ENCODE measurements at regions not wholly inside any gene's neighbourhood (a gene's known extent, or its start where the extent isn't known, plus 50 kb on each side); places are given as distances from the start of the nearest gene placed in this dataset.

DNA sequence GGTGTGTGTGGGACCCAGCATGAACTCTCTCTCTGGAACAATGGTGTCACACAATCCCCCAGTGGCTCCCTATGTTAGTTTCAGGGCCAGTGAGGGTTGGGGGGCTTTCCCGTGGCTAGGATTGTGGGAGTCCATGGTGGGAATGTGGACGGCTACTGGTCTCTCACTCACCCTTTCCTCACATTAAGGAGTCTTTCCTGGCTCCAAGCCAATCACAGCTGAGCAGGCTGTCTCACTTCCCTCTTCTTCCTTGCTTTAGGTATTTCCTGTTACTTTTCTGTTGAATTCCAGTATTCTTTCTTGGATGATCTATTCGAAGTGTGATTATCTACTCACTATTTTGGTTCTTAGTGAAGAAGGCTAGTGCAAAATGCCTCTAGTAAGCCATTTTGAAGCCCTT is 324.4 kb upstream of the MPDZ start:
- no peak overlapping the region for H3K4me3 ChIP-seq (ENCODE audit: low read length)
- DNase-seq (ENCODE audit: low read depth), result no peak
- TF ChIP-seq, protein P1, sequence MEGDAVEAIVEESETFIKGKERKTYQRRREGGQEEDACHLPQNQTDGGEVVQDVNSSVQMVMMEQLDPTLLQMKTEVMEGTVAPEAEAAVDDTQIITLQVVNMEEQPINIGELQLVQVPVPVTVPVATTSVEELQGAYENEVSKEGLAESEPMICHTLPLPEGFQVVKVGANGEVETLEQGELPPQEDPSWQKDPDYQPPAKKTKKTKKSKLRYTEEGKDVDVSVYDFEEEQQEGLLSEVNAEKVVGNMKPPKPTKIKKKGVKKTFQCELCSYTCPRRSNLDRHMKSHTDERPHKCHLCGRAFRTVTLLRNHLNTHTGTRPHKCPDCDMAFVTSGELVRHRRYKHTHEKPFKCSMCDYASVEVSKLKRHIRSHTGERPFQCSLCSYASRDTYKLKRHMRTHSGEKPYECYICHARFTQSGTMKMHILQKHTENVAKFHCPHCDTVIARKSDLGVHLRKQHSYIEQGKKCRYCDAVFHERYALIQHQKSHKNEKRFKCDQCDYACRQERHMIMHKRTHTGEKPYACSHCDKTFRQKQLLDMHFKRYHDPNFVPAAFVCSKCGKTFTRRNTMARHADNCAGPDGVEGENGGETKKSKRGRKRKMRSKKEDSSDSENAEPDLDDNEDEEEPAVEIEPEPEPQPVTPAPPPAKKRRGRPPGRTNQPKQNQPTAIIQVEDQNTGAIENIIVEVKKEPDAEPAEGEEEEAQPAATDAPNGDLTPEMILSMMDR (conservative IDR thresholded peaks at IDR 0.05; ENCODE audit: low read depth, low read length), result no peak

DNA sequence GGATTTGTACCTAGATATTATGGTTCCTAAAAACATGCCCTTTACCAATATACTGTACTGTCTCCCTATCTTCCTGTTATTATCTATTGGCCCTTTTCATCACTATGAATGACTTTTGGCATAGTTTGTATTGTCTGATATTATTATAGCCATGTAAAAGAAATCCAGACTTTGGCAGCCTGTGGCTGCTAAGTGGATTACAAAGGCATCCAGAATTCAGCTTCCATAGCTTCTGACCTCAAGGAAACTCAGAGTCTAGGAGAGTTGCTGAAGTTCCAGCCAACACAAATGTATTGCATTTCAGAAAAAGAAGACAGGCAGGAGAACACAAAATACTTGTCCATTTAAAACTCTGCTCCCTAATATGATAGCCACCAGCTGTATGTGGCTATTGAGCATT is 319.2 kb upstream of the MPDZ start:
- TF ChIP-seq, protein P1 (conservative IDR thresholded peaks at IDR 0.05; ENCODE audit: low read depth, low read length), result no peak
- peak; percentile 5 for DNase-seq (ENCODE audit: low read depth)

DNA sequence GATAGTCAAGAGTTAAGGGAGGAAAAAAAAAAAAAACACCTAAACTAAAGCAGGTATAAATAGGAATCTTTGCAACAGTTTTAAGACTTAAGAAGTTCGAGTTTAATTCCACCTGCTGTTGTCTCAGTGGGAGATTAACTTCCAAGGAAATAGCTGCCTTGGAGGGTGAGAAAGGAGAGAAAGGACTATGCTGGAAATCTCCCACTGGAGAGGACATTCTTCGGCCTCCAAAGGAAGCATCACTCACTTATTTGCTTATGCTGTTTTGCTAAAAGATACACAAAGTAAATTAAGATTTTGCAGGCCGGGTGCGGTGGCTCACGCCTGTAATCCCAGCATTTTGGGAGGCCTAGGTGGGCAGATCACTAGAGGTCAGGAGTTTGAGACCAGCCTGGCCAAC is 317.9 kb upstream of the MPDZ start:
- TF ChIP-seq, protein P1 (conservative IDR thresholded peaks at IDR 0.05; ENCODE audit: low read depth, low read length), result no peak
- DNase-seq (ENCODE audit: low read depth), result no peak
- H3K4me3 ChIP-seq (ENCODE audit: low read length), result no peak overlapping the region

More for the DNA sequence above, 319.2 kb upstream of the MPDZ start:
- no peak overlapping the region for H3K4me3 ChIP-seq (ENCODE audit: low read length)

DNA sequence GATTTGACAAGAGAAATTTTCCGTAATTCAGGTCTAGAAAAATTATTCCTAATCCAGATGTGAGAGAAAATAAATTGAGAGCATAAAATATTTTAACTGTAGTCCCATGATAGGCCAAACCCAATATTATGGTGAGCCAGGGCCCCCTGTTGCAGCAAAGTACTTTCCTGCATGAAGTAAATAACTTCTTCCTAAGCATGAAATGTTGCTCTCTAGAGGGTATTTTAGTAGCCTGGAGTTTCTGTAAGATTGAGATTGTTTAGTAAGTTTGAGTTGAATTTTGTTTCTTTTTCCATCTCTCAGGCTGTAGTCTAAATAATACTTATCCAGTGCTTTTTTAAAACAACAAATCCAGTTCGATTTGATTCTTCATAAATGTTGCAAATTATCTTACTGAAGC is 317.5 kb upstream of the MPDZ start:
- no peak for DNase-seq (ENCODE audit: low read depth)
- H3K4me3 ChIP-seq (ENCODE audit: low read length), result no peak overlapping the region
- TF ChIP-seq, protein P1 (conservative IDR thresholded peaks at IDR 0.05; ENCODE audit: low read depth, low read length), result no peak

DNA sequence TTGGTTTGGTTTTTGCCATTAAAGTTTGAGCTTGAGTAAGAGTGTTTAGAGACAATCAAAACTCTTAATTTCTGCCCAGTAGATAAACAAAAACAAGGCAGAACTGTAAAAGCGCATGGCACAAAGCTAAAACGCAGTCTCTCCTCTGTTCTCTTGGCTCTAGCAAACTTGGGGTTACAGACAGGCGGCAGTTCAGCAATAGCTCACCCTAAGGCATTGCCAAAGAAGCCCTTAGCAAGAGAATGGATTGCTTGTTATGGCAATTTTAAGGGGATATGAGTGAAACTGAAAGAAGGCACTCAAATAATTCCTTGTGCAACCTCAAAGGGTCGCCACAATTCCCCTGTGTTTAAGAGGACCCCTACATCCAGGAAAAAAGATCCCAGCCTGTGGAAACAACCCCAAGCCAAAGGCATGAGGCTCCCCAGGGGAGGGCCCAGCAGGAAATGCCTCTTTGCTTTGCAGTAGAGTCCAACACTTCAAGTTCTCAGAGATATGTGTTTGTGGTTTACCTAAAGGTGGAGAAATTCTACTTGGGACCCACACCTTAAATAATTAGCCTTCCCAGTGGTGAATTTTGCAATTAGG is 317.0 kb upstream of the MPDZ start:
- no peak overlapping the region for H3K4me3 ChIP-seq (ENCODE audit: low read length)
- TF ChIP-seq, protein P1 (conservative IDR thresholded peaks at IDR 0.05; ENCODE audit: low read depth, low read length), result no peak
- no peak for DNase-seq (ENCODE audit: low read depth)

DNA sequence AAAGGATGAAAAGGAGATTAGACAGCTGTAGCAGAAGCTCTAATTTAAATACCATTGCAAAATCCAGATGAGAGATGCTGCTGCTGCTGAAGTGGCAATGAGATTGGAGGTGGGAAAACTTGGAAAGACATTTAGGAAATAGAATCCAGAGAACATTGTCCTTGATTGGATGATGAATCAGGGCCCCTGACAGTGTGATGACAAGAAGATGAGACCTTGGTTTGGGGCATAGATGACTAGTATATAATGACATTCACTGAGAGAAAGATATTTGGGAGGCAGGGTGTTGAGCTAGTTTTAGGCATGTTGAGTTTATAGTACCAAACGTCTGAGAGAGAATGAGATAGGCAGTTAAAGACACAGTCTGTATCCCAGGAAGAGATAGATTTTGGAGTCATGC is 311.5 kb upstream of the MPDZ start:
- TF ChIP-seq, protein P1 (conservative IDR thresholded peaks at IDR 0.05; ENCODE audit: low read depth, low read length), result no peak
- no peak for DNase-seq (ENCODE audit: low read depth)
- no peak overlapping the region for H3K4me3 ChIP-seq (ENCODE audit: low read length)

DNA sequence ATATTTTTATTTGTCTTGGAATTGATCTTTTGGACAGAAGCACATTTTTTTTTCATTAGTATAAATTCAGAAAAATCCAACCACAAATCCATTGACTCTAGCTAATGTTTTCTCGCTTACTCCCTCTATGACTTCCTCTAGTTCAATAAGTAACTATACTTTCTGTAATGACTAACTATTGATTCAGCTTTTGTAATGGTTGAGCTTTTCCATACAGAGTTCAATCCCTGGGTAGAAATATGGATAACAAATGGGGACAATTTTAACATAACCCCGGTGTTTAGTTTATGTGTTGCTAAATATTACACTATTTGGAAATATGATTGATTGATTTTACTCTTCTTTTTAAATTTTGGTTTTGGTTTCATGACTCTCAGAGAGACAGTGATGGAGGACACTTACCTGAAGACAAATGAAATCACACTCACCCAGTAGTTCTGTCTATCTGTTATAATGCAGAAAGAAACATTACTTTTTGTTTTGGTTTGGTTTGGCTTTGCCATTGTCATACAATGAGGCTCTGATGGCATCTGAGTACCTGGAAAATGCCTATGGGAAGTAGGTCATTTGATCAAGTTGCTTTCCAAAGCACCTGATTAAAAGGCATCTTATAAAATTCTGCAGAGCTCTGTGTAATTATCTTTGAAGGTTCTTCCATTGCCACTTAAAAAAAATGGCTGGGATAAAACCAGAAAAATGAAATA is 309.7 kb upstream of the MPDZ start:
- H3K4me3 ChIP-seq (ENCODE audit: low read length), result no peak overlapping the region
- TF ChIP-seq, protein P1 (conservative IDR thresholded peaks at IDR 0.05; ENCODE audit: low read depth, low read length), result no peak
- no peak for DNase-seq (ENCODE audit: low read depth)
